Fibroblast of skin of abdomen (primary cell): ENCODE measurements at regions not wholly inside any gene's neighbourhood (a gene's known extent, or its start where the extent isn't known, plus 50 kb on each side); places are given as distances from the start of the nearest gene placed in this dataset.

Experiments used
- DNase-seq: peaks from one replicate; pipeline ENCODE4 v3.0.0-alpha.2; 2013

- DNase-seq, result no peak
These were observed 57.7 kb upstream of the LARS2 start for GRCh38 chr3:45330510-45331295.

- no peak for DNase-seq
These were observed 55.9 kb upstream of the LARS2 start for GRCh38 chr3:45332493-45332892.

GRCh38 chr3:45332901-45333407 is 55.4 kb upstream of the LARS2 start:
- no peak for DNase-seq

GRCh38 chr3:45333549-45333948 is 54.8 kb upstream of the LARS2 start:
- DNase-seq, result peak; percentile 52

- no peak for DNase-seq
These were observed 50.4 kb upstream of the LARS2 start for GRCh38 chr3:45337839-45338470.
